Tongue (tissue), 1 donor: ENCODE measurements at regions not wholly inside any gene's neighbourhood (a gene's known extent, or its start where the extent isn't known, plus 50 kb on each side); places are given as distances from the start of the nearest gene placed in this dataset.

Experiments used
- DNase-seq: peaks from one replicate; pipeline ENCODE4 v3.0.0-alpha.2; 2015

- no peak for DNase-seq
Observed at GRCh38 chr5:124647352-124647751, 99.1 kb downstream of the ZNF608 start.

DNA sequence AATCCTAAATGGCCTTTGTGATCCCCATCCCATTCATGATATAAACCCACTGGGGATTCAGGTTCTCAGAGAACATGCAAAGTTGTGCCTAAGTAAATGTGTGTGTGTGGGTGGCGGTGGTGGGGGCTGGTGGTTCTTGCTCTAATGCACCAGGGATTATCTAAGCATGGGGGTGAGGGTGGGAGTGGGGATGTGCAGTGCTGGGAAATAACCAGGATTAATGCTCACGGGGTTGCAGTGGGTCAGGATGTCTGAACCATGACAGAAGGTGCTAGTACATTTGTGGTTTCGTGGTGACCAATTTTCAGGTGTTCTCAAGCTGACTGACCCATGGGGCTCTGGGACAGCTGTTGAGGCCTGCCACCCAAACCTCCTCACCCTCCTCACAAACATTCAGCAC, 101.0 kb downstream of the ZNF608 start:
- no peak for DNase-seq

GRCh38 chr5:124644582-124644981, 101.9 kb downstream of the ZNF608 start:
- DNase-seq, result no peak

DNA sequence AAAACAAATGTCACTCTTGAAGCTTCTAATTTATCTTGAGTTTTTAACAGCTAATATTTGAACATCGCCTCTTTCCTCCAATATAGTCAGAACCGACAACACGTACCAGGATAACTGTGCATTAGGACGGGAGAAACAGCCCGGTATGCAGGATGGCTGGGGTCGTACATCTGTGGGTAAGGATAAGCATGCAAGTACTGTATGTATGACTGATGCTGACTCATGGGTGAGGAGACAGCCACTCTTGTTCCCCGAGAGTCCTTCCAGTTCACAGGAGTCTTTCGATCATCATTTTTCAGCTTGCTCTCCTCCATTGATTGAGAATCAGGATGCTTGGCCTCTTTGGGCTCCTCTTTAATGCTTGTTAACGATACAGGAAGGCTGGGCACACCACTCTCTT, 102.3 kb downstream of the ZNF608 start:
- no peak for DNase-seq

- DNase-seq, result no peak
Observed at GRCh38 chr5:124643336-124643735, 103.1 kb downstream of the ZNF608 start.

DNA sequence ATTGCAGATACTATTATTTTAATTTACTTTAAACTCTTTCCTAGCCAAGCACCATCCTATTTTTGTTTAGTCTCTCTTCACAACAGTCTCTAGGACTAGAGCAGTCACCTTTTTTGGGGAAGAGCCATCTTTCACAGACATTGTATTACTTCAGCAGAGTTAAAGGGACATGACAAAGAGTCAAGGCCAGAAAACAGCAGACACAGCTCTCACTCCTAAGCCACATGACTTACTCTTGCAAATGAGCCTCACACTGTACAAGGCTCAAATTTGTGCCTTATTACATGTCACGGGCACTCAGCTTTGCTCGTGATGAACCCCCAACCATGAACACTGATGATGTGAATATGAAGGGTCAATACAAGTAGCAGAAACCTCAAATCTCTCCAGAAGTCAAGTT, 104.3 kb downstream of the ZNF608 start:
- no peak for DNase-seq

DNA sequence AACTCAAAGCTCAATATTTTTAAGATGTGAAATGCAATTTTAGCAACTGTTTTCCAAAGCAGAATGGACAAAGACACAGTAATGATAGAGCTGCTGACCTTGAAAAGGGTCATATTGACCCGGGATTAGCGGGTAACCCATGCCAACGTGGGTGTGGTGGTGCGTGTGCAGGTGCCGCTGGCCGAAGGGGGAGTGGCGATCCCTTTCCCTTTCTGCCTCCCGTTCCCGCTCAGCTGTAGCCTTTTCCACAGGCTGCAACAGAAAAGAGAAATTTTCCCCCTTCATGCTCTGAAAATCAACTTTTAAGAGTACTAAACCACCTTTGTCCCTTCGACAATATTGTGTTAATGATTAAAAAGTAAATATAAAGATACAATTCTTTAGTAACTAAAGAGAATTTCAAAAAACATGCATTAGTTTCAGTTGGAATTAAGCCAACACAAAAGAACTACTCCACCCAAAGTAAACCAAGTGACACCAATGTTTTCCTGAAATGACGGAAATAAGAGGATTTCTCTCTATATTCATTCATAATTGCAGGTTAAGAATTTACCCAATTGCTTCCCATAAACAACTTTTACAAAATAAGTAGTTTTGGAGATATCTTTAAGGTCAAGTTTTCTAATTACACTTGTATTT, 105.2 kb downstream of the ZNF608 start:
- DNase-seq, result no peak

GRCh38 chr5:124639095-124639665, 107.3 kb downstream of the ZNF608 start:
- DNase-seq, result no peak

GRCh38 chr5:124637011-124637410, 109.4 kb downstream of the ZNF608 start:
- DNase-seq, result no peak

- DNase-seq, result no peak
Observed at GRCh38 chr5:124634741-124635323, 111.6 kb downstream of the ZNF608 start.

DNA sequence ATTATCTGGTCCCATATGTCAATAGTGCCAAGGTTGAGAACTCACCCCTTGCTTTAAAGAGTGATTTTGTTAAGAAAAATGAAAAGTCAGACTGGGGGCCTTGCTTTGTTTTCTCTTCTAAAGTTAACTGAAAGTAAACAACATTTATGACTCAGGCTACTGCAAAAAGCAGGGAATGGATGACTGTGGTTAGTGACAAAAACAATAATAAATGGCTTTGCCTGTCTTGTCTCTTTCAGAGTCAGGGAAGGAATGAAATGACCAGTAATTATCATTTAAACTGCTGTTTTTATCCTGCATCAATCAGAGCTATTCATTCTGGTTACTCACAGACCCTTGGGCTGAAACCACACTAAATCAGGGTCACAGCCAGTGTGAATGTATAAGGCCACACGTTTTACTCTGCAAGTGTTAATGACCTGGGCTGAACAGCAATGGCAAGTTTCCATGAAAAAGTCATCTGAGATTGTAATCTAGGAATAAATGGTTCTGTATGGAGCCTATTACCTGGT, 112.2 kb downstream of the ZNF608 start:
- DNase-seq, result no peak

- DNase-seq, result no peak
Observed at GRCh38 chr5:124633209-124633608, 113.2 kb downstream of the ZNF608 start.

DNA sequence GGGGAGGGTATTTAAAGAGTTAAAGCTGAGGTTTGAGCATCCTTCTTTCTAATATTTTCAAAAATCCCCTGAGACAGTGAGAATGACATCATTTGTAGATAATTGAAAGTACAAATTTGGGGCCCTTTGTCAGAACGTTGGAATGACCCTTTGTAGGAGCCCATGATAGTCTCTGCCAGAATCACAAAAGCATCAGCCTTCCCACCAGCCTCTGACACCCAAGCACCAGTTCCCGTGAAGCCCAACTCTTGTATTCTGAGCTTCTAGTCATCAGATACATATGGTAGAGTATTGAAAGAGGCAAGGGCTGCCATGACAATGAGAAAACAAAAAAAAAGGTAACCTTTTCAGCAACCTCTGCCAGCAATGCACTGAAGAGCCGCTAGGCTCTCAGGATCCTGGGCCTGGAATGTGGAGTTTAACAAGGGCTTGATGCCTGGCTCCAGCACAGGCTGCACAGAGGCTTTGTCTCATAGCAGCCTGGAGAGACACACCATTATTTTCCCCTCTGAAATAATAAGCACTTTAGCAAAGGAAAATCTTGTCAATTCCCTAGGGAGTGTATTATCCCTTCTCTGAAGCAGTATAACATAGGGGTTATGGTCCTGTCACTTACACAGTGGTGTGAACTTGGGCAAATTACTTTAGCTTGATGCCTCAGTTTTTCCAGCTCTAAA, 114.4 kb downstream of the ZNF608 start:
- no peak for DNase-seq

GRCh38 chr5:124630767-124631704, 115.4 kb downstream of the ZNF608 start:
- no peak for DNase-seq

DNA sequence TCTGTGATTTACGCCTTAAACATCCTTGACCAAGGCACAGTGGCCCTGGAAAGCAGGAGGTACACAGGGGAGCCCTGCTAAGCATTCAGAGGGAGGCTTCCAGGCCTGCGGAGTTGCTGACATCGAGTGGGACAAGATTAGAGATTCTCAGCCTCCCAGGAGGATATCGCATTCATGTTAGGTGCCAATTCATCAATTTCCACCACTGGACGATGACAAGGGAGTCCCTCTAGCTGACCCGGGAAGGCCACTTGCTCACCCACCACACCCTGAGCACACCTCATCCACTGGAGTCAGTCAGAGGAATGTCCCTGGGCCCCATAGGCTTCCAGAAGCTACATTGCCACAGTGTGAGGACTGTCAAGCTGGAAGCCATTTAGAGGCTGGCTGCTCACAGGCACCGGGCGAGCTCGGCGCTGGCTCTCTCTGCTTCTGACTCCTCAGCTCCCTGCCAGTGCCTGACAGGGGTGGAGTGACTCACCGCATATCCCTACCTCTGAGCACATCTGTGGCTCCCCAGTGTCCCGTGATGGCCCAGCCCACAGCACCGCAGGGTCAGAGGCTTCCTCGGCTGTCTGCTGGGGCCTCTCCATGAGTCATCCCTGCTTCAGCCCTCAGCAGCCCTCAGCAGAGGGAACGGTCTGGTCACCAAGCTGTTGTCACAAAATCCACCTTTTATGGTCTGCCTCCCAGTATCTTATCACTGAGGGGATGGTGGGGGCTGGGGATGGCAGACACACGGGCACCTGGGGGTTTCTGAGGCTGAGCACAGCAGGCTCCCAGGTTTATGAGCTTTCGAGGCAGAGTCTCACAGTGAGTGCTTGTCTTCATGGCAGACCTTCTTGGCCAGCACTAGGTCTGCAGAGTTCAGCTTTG, 117.5 kb downstream of the ZNF608 start:
- DNase-seq, result no peak

- DNase-seq, result no peak
Observed at GRCh38 chr5:124627815-124628595, 118.4 kb downstream of the ZNF608 start.

DNA sequence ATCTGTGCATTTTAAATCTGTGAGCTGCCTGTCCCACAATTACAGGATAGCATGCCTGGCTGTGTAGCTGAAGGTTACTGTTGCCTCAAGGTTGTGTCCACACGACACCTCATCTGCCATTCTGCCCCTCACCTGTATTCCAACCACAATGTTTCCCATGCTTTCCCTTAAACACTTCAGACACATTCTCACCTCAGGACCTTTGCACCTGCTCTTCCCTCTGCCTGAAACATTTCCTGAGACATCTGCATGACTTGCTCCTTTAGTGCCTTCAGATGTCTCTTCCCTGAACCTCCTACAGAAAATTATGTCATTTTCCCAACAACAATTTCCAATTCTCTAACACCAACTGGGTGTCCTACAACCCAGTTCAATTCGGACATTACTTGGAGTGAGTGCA, 120.4 kb downstream of the ZNF608 start:
- no peak for DNase-seq

DNA sequence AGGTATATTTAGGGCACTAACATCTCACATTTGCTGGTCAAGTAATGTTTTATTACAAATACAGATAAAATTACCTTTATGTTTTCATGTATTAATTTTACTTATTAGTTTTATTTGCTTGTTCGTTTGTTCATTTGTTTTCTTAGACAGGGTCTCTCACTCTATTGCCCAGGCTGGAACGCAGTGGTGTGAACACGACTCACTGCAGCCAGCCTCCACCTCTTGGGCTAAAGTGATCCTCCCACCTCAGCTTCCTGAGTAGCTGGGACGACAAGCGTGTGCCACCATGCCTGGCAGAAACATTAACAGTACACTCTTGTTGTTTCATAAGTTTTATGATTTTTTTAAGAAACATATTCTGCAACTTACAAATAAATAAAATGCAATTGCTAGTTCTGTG, 123.2 kb downstream of the ZNF608 start:
- DNase-seq, result no peak

DNA sequence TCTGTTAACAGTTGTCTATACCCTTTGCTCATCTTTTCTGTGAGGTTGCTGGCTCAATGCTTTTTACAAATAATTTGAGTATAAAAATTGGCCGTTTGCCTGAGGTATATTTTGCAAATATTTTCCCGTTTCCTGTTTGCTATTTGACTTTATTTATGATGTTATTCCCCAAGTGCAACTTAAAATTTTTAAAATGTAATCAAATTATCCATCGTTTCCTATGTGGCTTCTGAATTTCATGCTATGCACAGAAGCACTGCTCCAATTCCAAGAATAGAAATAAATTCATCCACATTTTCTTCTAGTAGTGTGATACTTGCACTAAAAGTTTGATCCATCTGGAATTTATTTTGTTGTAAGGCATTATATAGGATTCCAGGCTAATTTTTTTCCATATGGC, 123.6 kb downstream of the ZNF608 start:
- DNase-seq, result no peak

DNA sequence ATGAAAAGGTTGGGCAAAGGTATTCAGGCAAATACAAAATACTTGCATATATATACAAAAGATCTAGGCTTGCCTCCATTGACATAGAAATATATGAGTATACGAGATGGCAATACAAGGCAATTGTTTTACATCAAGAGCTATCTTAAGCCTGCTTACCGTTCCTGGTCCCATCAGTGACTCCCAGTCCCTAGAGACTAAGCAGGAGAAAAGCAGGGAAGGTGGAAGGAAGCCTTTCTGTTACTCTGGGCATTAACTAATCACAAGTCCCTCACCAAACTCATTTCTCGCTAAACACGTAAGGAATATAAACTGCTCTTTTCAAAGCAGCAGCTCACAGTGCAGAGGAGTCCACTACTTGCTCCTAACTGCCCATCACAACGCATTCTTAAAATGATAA, 125.2 kb downstream of the ZNF608 start:
- DNase-seq, result no peak
